ENCODE measurements at regions not wholly inside any gene's neighbourhood (a gene's known extent, or its start where the extent isn't known, plus 50 kb on each side); places are given as distances from the start of the nearest gene placed in this dataset.

- TF ChIP-seq EZH2 (IDR thresholded peaks at IDR 0.05) = no peak
- TF ChIP-seq EZH2phosphoT487 (IDR thresholded peaks at IDR 0.05) = no peak
- TF ChIP-seq CTCF (IDR thresholded peaks at IDR 0.05) = no peak
Measured at GRCh38 chr9:78548670-78549069, 251.7 kb downstream of the PSAT1 start.
